ENCODE measurements at regions not wholly inside any gene's neighbourhood (a gene's known extent, or its start where the extent isn't known, plus 50 kb on each side); places are given as distances from the start of the nearest gene placed in this dataset.
"Not testable (repeated sequence)": the region's sequence is repeated elsewhere in the genome, so short reads cannot be mapped to it uniquely, and the experiment has no call there.

DNA sequence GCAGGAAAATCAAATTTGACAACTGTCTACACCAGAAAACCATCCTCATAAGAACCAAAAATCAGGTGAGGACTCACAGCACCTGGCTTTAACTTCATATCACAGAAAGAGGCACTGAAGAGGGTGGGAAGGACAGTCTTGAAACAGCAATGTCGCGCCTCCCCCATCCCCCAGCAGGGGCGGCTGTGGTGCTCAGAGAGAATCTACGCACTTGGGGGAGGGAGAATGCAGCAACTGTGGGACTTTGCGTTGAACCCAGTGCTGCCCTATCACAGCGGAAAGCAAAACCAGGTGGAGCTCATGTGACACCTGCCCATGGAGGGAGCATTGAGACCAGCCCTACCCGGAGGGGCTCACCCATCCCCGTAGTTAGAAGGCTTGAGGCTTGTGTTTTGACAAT is 191.8 kb downstream of the MSX2 start:
- DNase-seq (ENCODE audit: low spot score): no peak

DNA sequence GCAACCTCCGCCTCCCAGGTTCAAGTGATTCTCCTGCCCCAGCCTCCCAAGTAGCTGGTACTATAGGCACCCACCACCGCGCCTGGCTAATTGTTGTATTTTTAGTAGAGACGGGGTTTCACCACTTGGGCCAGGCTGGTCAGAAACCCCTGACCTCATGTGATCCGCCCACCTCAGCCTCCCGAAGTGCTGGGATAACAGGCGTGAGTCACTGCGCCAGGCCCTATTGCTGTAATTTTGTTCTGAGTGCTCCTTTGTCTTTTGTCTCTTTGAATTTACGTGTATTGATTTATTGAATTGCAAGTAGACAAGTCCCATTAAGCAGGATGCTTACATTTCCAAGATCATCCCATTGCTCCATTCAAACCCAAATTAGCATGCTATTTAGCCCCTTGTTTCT is 186.7 kb downstream of the MSX2 start:
- DNase-seq (ENCODE audit: low spot score): no peak

DNA sequence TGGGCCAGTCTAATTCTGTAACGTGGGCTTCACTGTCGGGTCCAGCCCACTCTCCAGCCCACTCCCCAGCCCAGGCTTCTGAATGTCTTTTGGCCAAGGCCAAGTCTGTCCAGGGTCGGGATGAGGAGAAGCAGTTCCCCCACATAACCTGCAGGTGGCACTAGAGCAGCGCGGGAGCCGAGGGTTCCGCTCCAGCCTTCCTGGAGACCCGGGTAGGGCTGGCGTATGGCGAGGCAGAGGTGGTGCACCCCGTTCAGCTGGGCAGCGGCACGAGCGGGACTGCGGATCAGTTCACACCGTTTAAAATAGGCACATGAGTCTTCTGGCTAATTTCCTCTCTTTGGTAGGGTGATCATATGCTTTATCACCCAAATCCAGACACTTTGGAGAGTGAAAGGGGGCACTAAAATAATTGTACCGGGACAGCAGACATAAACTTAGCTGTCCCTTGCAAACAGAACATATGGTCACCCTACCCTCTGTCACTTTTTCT is 185.9 kb downstream of the MSX2 start:
- peak; percentile 19 for DNase-seq (ENCODE audit: low spot score)

DNA sequence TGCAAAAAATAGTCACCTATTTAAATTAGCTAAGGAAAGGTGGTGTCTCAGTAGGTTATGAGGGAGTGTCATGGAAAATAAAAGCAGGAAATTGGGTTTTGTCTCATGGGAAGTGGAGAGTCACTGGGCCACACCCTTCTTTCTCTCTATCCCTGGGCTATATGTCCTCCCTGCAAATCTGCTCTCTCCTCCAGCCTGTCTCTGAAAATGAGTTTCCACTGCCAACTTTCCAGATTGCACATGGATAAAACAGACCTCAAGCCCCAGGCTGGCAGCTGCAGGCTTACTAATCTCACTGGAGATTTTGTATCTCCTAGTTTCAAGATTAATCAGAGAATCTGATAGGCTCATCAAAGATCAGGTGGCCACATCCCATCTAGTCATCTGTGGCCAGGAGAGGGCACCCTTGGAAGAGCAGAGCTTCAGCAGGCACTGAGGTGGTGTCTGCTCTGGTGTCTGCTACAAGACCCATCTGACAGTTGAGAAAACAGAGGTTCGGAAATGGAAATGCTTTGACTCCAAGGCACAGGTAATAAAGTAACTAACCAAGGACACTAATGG is 178.9 kb downstream of the MSX2 start:
- no peak for DNase-seq (ENCODE audit: low spot score)

DNA sequence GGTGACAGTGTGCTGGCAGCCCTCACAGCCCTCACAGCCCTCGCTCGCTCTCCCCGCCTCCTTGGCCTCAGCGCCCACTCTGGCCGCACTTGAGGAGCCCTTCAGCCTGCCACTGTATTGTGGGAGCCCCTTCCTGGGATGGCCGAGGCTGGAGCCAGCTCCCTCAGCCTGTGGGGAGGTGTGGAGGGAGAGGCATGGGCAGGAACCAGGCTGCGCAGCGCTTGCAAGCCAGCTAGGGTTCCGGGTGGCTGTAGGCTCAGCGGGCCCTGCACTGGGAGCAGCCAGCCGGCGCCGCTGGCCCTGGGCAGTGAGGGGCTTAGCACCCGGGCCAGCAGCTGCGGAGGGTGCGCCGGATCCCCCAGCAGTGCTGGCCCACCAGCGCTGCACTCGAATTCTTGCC is 177.0 kb downstream of the MSX2 start:
- DNase-seq (ENCODE audit: low spot score): no peak

DNA sequence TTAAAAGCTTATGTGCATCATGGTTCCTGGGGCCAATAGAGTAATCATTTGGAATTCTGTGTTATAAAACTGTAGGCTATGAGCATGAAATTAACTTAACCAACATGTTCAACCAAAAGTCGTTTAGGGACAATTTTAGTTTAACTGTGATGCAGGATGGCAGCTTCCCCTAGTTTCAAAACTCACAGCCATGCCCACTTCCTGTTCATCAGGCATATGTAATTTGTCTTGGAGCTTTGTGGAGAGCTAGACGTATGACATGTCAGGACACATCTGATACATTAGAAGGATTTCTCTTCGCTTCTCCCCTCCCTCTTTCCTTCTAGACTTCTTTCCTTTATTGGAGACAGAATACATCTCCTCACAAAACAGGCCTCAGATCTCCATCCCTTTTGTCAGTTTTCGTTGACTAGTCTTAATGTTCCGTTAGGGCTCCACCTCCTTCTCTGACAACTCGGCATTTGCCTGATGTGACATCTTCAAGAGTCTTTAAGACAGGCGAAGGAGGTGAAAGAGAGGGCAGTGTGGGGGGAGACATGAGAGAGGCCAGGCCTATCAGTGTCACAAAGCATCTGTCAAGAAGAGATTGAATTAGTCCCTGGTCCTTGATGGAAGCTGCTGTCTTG is 176.0 kb downstream of the MSX2 start:
- no peak for DNase-seq (ENCODE audit: low spot score)

DNA sequence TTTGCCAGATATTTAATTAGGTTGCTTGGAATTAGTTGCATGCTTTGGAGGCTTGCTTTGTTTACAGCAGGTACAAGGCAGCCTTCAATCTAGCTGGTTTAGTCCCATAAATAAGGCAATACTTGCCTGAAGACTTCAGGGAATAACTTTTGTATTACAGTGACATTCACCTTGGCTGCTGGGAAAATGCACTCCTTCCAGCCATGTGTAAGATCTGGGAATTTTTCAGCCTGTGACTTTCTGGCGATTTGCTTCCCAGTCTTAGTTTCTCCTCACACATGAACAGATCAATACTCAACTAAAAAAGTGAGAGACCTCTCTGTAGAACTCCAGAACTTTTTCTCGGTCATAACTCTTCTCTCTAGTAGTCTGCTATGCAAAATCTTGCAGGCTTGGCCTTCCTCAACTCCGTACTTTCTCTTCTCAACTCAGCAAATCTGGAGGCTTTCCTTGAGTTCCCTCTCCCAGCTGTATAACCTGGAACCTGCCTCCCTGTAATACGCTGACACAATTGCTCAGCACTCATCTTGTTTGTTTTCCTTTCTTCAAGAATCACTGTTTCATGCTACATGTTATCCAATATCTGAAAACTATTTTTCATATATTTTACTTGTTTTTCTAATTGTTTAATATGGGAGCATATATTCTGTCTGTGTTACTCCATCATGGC is 173.0 kb downstream of the MSX2 start:
- no peak for DNase-seq (ENCODE audit: low spot score)

DNA sequence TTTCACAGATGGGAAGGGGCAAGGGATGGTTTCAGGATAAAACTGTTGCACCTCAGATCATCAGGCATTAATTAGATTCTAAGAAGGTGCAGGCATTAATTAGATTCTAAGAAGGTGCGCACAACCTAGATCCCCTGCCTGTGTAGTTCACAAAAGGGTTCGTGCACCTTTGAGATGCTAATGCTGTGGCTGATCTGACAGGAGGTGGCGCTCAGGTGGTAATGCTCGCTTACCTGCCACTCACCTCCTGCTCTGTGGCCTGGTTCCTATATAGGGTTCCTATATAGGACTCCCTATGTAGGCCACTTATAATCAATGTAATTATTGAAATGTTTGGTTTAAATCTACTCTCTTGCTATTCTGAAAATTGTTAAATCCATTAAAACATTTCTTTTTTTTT is 171.0 kb downstream of the MSX2 start:
- no peak for DNase-seq (ENCODE audit: low spot score)

DNA sequence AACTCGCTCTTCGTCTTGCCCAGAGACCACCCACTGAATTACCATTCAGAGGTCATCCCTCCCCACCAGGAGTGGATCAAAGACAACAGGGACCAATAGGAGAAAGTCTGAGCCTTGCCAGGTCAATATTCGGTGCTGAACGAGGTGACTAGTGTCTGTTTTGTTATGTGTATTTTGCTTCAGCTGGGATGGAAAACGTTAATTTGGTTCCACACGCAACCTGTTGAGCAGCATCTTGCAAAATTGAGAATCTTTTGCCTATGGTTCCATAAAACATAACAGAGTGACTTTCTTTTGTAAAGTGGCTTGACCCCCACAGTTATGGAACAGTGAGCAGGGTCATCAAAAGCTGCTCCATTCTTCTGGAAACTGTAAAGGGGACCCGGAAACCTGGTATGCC is 168.4 kb downstream of the MSX2 start:
- DNase-seq (ENCODE audit: low spot score): no peak

DNA sequence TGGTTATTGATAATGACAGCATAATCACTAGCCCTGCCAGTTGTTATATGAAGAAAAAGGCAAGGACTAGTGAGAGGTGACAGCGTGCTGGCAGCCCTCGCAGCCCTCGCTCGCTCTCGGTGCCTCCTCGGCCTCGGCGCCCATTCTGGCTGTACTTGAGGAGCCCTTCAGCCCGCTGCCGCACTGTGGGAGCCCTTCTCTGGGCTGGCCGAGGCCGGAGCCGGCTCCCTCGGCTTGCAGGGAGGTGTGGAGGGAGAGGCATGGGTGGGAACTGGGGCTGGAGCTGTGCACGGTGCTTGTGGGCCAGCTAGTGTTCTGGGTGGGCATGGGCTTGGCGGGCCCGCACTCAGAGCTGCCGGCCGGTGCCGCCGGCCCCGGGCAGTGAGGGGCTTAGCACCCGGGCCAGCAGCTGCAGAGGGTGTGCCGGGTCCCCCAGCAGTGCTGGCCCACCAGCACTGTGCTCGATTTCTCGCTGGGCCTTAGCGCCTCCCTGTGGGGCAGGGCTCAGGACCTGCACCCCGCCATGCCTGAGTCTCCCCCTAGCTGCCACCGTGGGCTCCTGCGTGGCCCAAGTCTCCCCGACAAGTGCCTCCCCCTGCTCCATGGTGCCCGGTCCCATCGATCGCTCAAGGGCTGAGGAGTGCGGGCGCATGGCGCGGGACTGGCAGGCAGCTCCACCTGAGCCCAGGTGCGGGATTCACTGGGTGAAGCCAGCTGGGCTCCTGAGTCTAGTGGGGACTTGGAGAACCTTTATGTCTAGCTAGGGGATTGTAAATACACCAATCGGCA is 156.2 kb downstream of the MSX2 start:
- DNase-seq (ENCODE audit: low spot score): not testable (repeated sequence)

DNA sequence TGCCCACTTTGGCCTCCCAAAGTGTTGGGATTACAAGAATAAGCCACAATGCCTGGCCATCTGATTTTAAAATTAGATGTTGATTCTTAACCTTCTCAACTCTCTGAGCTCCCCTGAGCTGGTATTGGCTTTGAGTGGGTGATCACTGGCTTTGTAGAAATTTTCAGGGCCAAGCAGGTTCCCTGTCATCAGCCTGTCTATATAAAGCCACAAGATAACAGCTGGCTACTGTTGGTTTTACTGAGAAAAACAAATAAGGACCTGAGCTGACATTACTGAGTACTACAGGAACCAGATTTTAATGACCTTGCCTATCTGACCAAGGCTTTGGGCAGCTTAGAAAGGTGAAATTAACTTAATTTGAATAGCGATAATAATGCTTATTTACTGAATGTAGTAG is 153.6 kb downstream of the MSX2 start:
- no peak for DNase-seq (ENCODE audit: low spot score)

DNA sequence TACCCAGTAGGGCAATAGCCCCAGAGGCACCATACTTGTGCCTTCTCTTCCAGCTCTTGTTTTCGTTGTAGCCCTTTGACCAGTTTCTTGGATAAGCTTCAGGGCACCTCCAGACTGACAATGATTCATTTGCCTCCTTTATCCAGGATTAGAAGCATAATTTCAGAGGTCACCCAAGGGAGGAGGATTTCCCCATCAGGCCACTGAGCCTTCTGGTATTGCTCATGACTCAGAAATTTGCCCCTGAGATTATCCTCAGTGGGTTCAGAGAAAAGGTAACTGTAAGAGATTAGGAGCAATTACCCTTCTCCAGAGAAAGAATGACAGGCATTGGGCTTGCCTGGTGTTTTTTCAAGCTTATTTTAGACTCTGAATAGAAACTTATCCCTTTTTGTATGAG is 147.9 kb downstream of the MSX2 start:
- no peak for DNase-seq (ENCODE audit: low spot score)

DNA sequence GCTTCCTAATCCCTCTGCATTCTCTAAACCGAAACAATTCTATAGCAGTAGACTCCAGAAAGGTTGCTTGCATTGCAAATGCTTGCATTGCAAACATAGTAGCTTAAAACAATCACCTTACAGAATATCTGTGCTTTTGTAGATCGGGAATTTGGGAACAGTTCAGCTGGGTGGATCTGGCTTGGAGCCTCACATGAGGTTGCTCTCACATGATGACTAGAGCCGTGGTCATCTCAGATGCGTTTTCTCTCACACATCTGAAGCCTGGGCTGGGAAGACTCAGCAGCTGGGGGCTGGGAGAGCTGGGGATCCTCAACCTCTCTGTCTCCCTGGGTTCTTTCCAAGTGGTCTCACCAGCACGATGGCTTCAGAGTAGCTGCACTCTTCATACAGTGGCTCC is 127.8 kb downstream of the MSX2 start:
- DNase-seq (ENCODE audit: low spot score): no peak

DNA sequence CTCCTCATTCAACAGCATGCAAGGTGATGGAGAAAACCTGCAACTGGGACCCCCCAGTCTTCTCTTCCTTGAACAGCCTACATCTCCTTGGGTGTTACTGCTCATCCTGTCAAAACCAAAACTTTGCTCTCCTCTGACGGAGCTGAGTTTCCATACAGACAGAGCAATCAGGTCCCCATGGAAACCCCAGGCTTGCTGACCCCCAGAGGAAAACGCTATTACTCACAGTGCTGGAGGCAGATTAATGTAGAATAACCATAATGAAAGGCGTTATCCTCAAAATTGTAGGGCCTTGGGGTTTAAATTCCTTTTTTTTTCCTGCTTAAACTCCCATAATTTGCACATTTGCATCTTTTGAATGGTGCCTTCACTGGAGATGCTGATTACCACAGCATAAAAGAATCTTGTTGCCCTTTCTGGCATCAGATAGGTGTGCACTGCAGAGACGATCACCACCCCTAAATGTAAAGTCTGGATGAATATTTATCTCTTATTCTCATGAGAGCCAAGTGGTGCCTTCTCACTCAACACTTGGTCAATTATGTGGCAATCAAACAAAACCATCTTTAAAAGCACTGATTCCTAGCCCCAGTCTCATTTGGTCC is 126.3 kb downstream of the MSX2 start:
- DNase-seq (ENCODE audit: low spot score): no peak

DNA sequence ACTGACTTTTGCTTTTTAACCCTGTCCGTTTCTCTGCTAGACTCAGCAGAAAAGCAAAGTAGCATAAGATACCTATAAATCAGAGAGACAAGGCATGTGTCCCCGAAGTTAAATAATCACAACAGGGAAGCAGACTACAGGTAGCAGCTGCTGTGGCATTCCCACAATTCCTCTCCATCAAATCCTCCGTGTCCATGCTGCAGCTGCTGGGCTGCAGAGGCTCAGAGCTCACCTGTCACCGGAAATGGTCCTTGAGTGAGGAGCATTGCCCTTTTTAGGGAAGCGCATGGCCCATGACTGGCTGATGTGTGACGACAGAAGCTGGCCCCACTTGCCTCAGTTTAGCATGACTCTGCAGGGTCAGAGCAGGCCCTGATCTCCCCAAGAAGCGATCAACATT is 125.0 kb downstream of the MSX2 start:
- DNase-seq (ENCODE audit: low spot score): no peak

DNA sequence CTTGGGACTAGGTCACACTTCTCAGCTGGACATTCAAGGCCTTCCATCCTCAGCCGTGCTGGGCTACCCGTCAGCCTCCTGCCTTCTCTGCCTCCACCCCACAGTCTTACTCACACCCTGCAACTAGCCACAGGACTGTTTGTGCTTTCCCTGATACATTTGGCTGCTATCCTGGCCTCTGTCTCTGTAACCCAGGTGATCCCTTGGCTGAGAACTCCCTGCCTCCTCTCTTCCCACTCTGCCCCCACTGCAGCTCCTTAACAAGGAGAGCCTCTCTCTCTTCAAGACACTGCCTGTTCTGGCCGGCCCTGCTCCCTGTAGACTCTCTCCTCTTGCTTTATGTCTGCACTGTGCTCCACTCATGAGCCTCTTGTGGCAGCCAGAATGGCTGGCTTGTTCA is 120.6 kb downstream of the MSX2 start:
- DNase-seq (ENCODE audit: low spot score): no peak

DNA sequence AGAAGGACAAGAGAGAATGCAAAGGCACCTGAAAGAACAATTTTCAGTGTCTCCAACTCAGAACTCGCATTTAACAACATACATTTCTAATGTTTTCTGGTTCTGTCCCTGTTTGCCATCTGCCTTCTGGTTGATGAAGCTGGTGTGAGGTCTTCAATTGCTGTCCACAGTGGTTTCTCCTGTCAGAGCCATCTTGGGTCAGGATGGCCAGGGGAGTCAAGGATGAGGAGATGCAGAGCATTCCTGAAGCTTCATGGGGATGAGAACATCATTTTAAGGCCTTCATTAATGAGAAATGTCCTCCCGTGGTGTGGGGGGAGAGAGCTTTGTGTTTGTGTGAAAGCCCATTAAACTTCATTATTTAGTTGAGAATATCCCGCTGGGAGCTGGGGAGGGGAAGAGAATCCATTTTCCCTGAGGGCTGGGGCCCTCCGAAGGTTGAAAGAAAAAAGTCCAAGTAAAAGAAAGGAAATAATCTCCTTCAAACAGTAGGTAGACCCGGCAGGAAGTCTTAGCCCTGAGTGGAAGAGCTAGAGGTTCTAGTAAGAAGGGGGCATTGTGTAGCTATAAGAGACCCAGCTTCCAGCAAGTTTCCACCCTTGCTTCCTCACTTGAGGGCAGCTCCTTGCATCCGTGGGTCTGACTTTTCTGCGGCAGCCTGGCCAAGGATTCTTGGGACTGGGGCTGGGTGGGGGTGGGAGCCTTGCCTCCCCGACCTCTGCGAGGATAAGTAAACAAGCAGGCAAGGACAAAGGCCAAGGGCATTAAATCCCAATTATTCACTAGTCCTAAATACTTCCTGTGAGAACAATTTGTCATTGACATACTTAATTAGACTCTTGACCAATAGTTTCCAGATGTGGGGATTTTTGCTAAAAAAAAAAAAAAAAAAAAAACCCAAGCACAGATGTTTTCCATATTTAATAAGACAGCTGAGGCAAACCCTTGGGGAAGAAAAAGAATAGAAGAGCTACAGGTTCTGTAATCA is 119.2 kb downstream of the MSX2 start:
- DNase-seq (ENCODE audit: low spot score): no peak

DNA sequence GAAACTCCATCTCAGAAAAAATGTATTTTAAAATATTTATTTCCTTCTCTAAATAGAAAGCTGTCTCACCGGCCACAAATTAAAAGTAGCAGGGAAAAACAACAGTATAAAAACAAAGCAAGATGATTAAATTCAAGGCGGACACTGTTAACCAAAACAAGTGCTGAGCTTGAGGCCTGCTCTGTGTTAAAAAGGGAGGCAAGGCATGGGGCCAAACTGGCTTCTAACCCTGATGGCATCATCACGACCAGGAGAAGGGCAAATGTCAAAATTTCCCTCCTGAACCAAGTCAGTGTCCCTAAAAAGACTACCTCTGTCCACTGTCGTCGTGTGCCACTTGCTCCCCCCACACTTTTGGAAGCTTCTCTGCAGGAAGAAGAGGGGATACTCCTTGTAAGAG is 116.1 kb downstream of the MSX2 start:
- no peak for DNase-seq (ENCODE audit: low spot score)

DNA sequence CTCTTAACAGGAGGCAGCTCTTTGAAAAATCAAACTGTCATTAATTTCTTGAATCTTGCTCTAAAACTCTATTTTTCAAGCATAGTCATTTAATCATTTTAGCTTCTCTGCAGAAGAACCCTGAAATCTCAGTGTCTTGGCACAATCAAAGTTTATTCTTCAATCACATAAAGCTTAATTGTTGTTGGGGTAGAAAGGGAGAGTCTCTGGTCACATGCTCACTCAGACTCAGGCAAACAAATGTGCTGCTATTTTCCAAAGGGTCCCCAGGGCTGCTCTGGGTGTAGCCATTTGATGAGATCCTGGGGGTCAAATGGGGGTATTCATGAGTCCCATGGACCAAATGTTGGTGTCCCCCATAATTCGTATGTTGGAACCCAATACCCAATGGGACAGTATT is 114.8 kb downstream of the MSX2 start:
- DNase-seq (ENCODE audit: low spot score): no peak

DNA sequence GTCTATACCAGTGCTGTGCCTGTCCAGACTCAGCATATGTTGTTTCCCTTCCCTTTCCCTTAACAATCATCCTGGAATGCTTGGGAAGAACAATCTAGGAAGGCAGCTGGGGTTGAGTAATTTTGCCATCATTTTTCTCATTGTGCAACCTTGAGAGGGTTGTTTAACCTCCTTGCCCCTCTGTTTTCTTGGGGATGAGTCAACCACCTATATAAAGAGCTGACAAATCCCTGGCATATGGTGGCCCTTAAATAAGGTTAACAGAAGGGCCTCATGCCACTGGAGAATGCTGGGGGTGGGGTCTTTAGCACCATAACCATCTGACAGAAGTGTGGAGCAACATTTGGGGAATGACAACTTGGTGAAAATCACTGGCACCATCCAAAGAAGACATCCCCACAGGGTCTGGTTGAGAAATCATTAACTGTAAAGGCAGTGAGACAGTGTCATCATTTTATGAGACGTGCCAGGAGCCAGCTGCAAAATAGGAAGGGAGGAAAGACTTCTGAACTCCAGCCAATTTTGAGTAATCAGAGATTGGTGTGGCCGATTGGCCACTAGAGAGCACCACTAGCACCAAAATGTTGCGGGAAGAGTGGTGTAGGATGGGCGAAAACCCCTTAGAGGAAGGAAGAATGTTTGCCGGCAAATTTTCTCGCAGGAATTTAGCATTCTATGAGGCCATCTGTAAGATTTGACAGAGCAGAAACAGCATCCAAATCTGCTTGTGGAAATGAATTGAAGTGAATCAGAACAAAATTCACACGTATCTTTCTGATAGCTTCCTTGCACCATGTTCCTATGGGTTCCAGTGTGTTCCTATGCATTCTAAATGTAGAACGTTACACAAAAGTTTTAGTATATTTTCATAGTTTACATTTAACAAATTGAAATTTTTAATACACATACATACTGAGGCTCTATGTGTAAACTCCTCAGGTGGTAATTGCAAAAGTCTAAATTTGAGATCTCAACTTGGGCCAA is 113.8 kb downstream of the MSX2 start:
- DNase-seq (ENCODE audit: low spot score): no peak
